ENCODE measurements at regions not wholly inside any gene's neighbourhood (a gene's known extent, or its start where the extent isn't known, plus 50 kb on each side); places are given as distances from the start of the nearest gene placed in this dataset.

- H3K27ac ChIP-seq = no peak overlapping the region
- no peaks in the 10 kb centered on the region for H3K4me1 ChIP-seq
- no peak for TF ChIP-seq CTCF (IDR thresholded peaks at IDR 0.05)
- H3K36me3 ChIP-seq = no peaks in the 10 kb centered on the region
- intact Hi-C loops (cut with DNase I) = no loop called here
- H3K9me3 ChIP-seq = peaks cover 4% of the 10 kb centered on the region
- H3K27me3 ChIP-seq = no peaks in the 10 kb centered on the region
- ATAC-seq = no peak
- DNase-seq = no peak
- no peak overlapping the region for H3K4me3 ChIP-seq
Observed at GRCh38 chr9:81741103-81741502, 51.8 kb upstream of the TLE1 start.

DNA sequence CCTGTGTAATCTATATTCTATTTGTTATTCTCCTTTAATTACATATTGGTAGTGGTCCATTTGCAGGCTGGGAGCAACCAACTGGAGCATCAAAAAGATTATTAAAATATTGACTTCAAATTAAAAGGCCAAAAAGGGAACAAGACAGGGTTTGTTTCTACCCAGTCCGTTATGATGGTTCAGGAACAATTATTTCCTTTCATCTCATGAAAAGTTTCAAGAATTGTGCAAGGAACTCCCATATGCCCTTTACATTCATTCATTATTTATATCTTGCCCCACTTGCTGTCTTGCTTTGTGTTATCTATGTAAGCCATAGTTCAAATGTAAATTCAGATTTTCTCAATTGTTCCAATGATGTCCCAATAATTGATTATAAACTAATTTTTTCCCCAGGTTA lies 58.7 kb upstream of the TLE1 start:
- H3K4me1 ChIP-seq = no peaks in the 10 kb centered on the region
- no peak overlapping the region for H3K27ac ChIP-seq
- no peak overlapping the region for H3K4me3 ChIP-seq
- H3K36me3 ChIP-seq = no peaks in the 10 kb centered on the region
- peaks cover 4% of the 10 kb centered on the region for H3K9me3 ChIP-seq
- H3K27me3 ChIP-seq = no peaks in the 10 kb centered on the region
- intact Hi-C loops (cut with DNase I) = no loop called here
- DNase-seq = no peak
- TF ChIP-seq CTCF (IDR thresholded peaks at IDR 0.05) = no peak
- no peak for ATAC-seq

DNA sequence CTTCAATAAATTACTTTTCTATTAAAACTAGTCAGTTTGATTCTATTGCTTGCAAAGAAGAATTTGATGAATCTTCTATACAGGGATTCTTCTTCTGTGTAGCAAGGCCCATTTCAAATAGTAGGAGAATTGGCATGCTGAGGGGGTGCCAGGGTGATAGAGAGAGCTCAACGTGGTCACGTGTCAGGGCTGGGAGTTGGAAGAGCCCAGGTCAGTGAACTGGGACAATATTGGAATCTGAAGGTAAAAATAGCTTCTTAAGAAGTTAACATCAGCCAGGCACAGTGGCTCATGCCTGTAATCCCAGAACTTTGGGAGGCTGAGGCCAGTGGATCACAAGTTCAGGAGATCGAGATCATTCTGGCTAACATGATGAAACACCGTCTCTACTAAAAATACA lies 64.1 kb upstream of the TLE1 start:
- H3K36me3 ChIP-seq = no peaks in the 10 kb centered on the region
- H3K27me3 ChIP-seq = no peaks in the 10 kb centered on the region
- no peak overlapping the region for H3K4me3 ChIP-seq
- H3K27ac ChIP-seq = no peak overlapping the region
- no peaks in the 10 kb centered on the region for H3K4me1 ChIP-seq
- no peaks in the 10 kb centered on the region for H3K9me3 ChIP-seq
- no peak for DNase-seq
- intact Hi-C loops (cut with DNase I) = no loop called here
- no peak for TF ChIP-seq CTCF (IDR thresholded peaks at IDR 0.05)
- no peak for ATAC-seq

DNA sequence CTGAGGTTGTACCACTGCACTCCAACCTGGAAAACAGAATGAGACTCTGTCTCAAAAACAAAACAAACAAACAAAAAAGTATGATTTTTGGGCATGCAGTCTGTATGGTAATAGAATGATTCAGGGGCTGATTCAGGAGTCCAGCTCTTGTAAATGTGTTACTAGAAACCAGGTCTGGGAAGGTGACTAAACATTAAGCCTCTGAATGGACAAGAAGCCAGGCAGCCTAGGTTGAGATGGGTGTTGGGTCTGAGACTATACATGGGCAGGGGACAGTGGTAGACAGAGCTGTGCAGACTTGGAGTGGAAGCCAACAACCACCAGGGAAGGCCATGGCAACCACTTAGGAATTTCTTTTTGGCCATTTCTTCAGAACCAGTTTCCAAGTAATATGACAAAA lies 64.9 kb upstream of the TLE1 start:
- TF ChIP-seq CTCF (IDR thresholded peaks at IDR 0.05) = no peak
- ATAC-seq = no peak

GRCh38 chr9:81755721-81756120 lies 66.4 kb upstream of the TLE1 start:
- Histone ChIP-seq H3K9me3 (no peaks in the 10 kb centered on the region), H3K27me3 (no peaks in the 10 kb centered on the region), H3K4me3 (no peak overlapping the region), H3K27ac (no peak overlapping the region), H3K4me1 (no peaks in the 10 kb centered on the region), H3K36me3 (no peaks in the 10 kb centered on the region)
- no peak for TF ChIP-seq CTCF (IDR thresholded peaks at IDR 0.05)
- ATAC-seq (no peak), DNase-seq (no peak)
- intact Hi-C loops (cut with DNase I) = no loop called here

More for the DNA sequence above, 64.9 kb upstream of the TLE1 start:
- DNase-seq = no peak
- Histone ChIP-seq H3K9me3 (no peaks in the 10 kb centered on the region), H3K4me3 (no peak overlapping the region), H3K27me3 (no peaks in the 10 kb centered on the region), H3K4me1 (no peaks in the 10 kb centered on the region), H3K27ac (no peak overlapping the region), H3K36me3 (no peaks in the 10 kb centered on the region)
- intact Hi-C loops (cut with DNase I) = no loop called here

GRCh38 chr9:81756561-81756960 lies 67.2 kb upstream of the TLE1 start:
- H3K4me1 ChIP-seq = no peaks in the 10 kb centered on the region
- DNase-seq = no peak
- TF ChIP-seq CTCF (IDR thresholded peaks at IDR 0.05) = no peak

More at GRCh38 chr9:81756561-81756960, 67.2 kb upstream of the TLE1 start:
- no peaks in the 10 kb centered on the region for H3K9me3 ChIP-seq
- ATAC-seq = no peak
- no peaks in the 10 kb centered on the region for H3K36me3 ChIP-seq
- intact Hi-C loops (cut with DNase I) = no loop called here
- no peak overlapping the region for H3K27ac ChIP-seq
- H3K27me3 ChIP-seq = no peaks in the 10 kb centered on the region
- H3K4me3 ChIP-seq = no peak overlapping the region
